H1 (cell line): ENCODE measurements at regions not wholly inside any gene's neighbourhood (a gene's known extent, or its start where the extent isn't known, plus 50 kb on each side); places are given as distances from the start of the nearest gene placed in this dataset.

ENCODE experiments used
- CTCF ChIA-PET: fragments of 300-600 bp; sonication (Branson Sonifier 250); formaldehyde crosslinking; loops from one replicate; lab custom pipeline; 2021; ENCODE audit not compliant: partially characterized antibody; lab: Charles Lee
- POLR2A ChIA-PET: fragments of 300-600 bp; sonication (Branson Sonifier 250); formaldehyde crosslinking; loops from one replicate; lab custom pipeline; 2021; ENCODE audit warnings: inconsistent platforms; ENCODE audit not compliant: partially characterized antibody; lab: Charles Lee
- DNase-seq, 2 experiments: peaks; one replicate each; pipeline versions ENCODE4 v3.0.0 to v3.0.0-alpha.2; 2010 to 2022; ENCODE audit warnings: low spot score in 2 of 2, low read depth in 1 of 2, mixed read lengths in 1 of 2
- FAIRE-seq: peaks from 2 replicates; lab custom pipeline; 2011; peaks lifted over from hg19 to GRCh38; lab: Jason Lieb, UNC
- H2AFZ ChIP-seq: 2 replicates; pipeline ENCODE4 v1.8.1; 2012; ENCODE audit warnings: low read length, inconsistent platforms
- H2AK5ac ChIP-seq: 2 replicates; pipeline ENCODE4 v1.6.1; 2013; ENCODE audit warnings: low read depth, low read length
- H2BK120ac ChIP-seq: replicated peaks from 2 replicates; pipeline ENCODE3; 2013; ENCODE audit warnings: low read depth, low read length, inconsistent platforms
- H2BK12ac ChIP-seq: 2 replicates; pipeline ENCODE4 v1.6.1; 2013; ENCODE audit warnings: low read depth, low read length
- H2BK15ac ChIP-seq: 2 replicates; pipeline ENCODE4 v1.6.1; 2013; ENCODE audit warnings: low read length
- H2BK20ac ChIP-seq: 2 replicates; pipeline ENCODE4 v1.6.1; 2013; ENCODE audit warnings: low read length
- H2BK5ac ChIP-seq: 2 replicates; pipeline ENCODE4 v1.6.1; 2013; ENCODE audit warnings: low read depth, low read length
- H3K14ac ChIP-seq: 2 replicates; pipeline ENCODE4 v1.6.1; 2013; ENCODE audit warnings: inconsistent platforms; ENCODE audit not compliant: insufficient read length
- H3K18ac ChIP-seq: 2 replicates; pipeline ENCODE4 v1.6.1; 2013; ENCODE audit warnings: low read length; ENCODE audit errors: extremely low read depth
- H3K23ac ChIP-seq: 2 replicates; pipeline ENCODE4 v1.6.1; 2013; ENCODE audit warnings: inconsistent platforms; ENCODE audit not compliant: insufficient read length
- H3K23me2 ChIP-seq: 2 replicates; pipeline ENCODE4 v1.6.1; 2013; ENCODE audit warnings: low read depth, low read length
- H3K27ac ChIP-seq: 2 replicates; pipeline ENCODE4 v1.6.1; 2011; ENCODE audit warnings: low read depth, low read length, inconsistent platforms
- H3K27me3 ChIP-seq, 4 experiments: replicated peaks in 1 of 4; 1 replicate in 1 of 4; 2 replicates in 3 of 4; pipeline versions ENCODE4 v1.6.1 to v1.8.1; 2011 to 2013; ENCODE audit warnings: low read length in 3 of 4, mild to moderate bottlenecking in 3 of 4, inconsistent platforms in 2 of 4, mixed read lengths in 2 of 4, moderate library complexity in 1 of 4; ENCODE audit not compliant: control insufficient read depth in 3 of 4, insufficient read depth in 3 of 4; ENCODE audit errors: extremely low read depth in 1 of 4
- H3K36me3 ChIP-seq, 4 experiments: 2 replicates each; pipeline versions ENCODE4 v1.6.1 to v1.8.1; 2011 to 2013; ENCODE audit warnings: mild to moderate bottlenecking in 4 of 4, low read length in 3 of 4, moderate library complexity in 2 of 4, control low read depth in 1 of 4, inconsistent platforms in 1 of 4; ENCODE audit not compliant: insufficient read depth in 4 of 4, control insufficient read depth in 2 of 4
- H3K4ac ChIP-seq: replicated peaks from 2 replicates; pipeline ENCODE3; 2013; ENCODE audit warnings: low read length, low read depth, mixed read lengths, inconsistent platforms; ENCODE audit not compliant: insufficient read length
- H3K4me1 ChIP-seq, 4 experiments: replicated peaks in 1 of 4; 1 replicate in 1 of 4; 2 replicates in 3 of 4; pipeline versions ENCODE4 v1.6.1 to v1.8.1; 2011 to 2013; ENCODE audit warnings: low read length in 3 of 4, inconsistent platforms in 2 of 4, mixed read lengths in 1 of 4; ENCODE audit not compliant: insufficient read depth in 4 of 4, control insufficient read depth in 3 of 4
- H3K4me2 ChIP-seq, 2 experiments: 2 replicates each; pipeline versions ENCODE4 v1.6.1 to v1.8.1; 2011 to 2013; ENCODE audit warnings: low read depth in 2 of 2, low read length in 2 of 2, control low read depth in 1 of 2, inconsistent platforms in 1 of 2, mild to moderate bottlenecking in 1 of 2; ENCODE audit not compliant: insufficient read depth in 1 of 2
- H3K4me3 ChIP-seq, 4 experiments: fragments of 200-600, 300-600 bp in 1 of 4; sonication (generic), shearing (Covaris generic), sonication (Bioruptor Twin) in 1 of 4; 2 replicates each; pipeline versions ENCODE4 v1.5.1 to v1.8.1; 2011 to 2016; ENCODE audit warnings: low read length in 4 of 4, low read depth in 3 of 4, control low read depth in 2 of 4, inconsistent platforms in 2 of 4, mild to moderate bottlenecking in 2 of 4, mixed read lengths in 1 of 4, moderate library complexity in 1 of 4; ENCODE audit not compliant: insufficient read depth in 2 of 4; ENCODE audit errors: extremely low read depth in 1 of 4
- H3K56ac ChIP-seq: replicated peaks from 2 replicates; pipeline ENCODE3; 2013; ENCODE audit warnings: low read depth, mild to moderate bottlenecking, mixed read lengths, low read length, inconsistent platforms; ENCODE audit not compliant: insufficient read length
- H3K79me1 ChIP-seq: 2 replicates; pipeline ENCODE4 v1.6.1; 2013; ENCODE audit warnings: low read depth, low read length, control low read depth
- H3K79me2 ChIP-seq, 2 experiments: 2 replicates each; pipeline versions ENCODE4 v1.6.1 to v1.8.1; 2012 to 2013; ENCODE audit warnings: low read length in 2 of 2, mild to moderate bottlenecking in 2 of 2, inconsistent platforms in 1 of 2; ENCODE audit not compliant: insufficient read depth in 2 of 2, control insufficient read depth in 1 of 2
- H3K9ac ChIP-seq, 4 experiments: replicated peaks in 1 of 4; 1 replicate in 1 of 4; 2 replicates in 3 of 4; pipeline versions ENCODE4 v1.6.1 to v1.8.1; 2011 to 2013; ENCODE audit warnings: low read depth in 3 of 4, low read length in 3 of 4, control low read depth in 2 of 4, mild to moderate bottlenecking in 2 of 4, moderate library complexity in 2 of 4, inconsistent platforms in 1 of 4; ENCODE audit errors: extremely low read depth in 1 of 4
- H3K9me3 ChIP-seq, 2 experiments: 2 replicates each; pipeline versions ENCODE4 v1.6.1 to v1.8.1; 2012 to 2013; ENCODE audit warnings: mild to moderate bottlenecking in 2 of 2, moderate library complexity in 2 of 2, control low read depth in 1 of 2, inconsistent platforms in 1 of 2, low read depth in 1 of 2, low read length in 1 of 2, mixed read lengths in 1 of 2; ENCODE audit not compliant: insufficient read depth in 2 of 2
- H4K20me1 ChIP-seq, 2 experiments: replicated peaks in 1 of 2; 2 replicates each; pipeline versions ENCODE3 to v1.8.1; 2011 to 2013; ENCODE audit warnings: inconsistent platforms in 2 of 2, low read length in 2 of 2, mild to moderate bottlenecking in 1 of 2; ENCODE audit not compliant: insufficient read depth in 2 of 2, control insufficient read depth in 1 of 2
- H4K5ac ChIP-seq: 2 replicates; pipeline ENCODE4 v1.6.1; 2013; ENCODE audit warnings: low read length, low read depth, mixed read lengths, inconsistent platforms; ENCODE audit not compliant: insufficient read length
- H4K8ac ChIP-seq: 2 replicates; pipeline ENCODE4 v1.8.0; 2013; ENCODE audit warnings: mild to moderate bottlenecking, moderate library complexity, low read length, inconsistent platforms; ENCODE audit not compliant: insufficient read depth; ENCODE audit errors: extremely low read depth
- H4K91ac ChIP-seq: replicated peaks from 2 replicates; pipeline ENCODE3; 2013; ENCODE audit warnings: low read length, mixed read lengths, inconsistent platforms; ENCODE audit not compliant: insufficient read length
- ASH2L ChIP-seq: fragments of 200-600, 300-600 bp; sonication (generic); IDR thresholded peaks from one replicate; pipeline ENCODE4 v1.7.1; 2017; ENCODE audit warnings: low read length
- JUN ChIP-seq: IDR thresholded peaks from 2 replicates; pipeline ENCODE4 v1.6.1; 2011; ENCODE audit warnings: low read depth, mild to moderate bottlenecking, improper control_type of control experiment, low read length
- KDM5A ChIP-seq: fragments of 200-600 bp; IDR thresholded peaks from 2 replicates; pipeline ENCODE4 v1.7.1; 2012; ENCODE audit warnings: mild to moderate bottlenecking, low read length, inconsistent platforms, mixed read lengths
- POU5F1 ChIP-seq: IDR thresholded peaks from 2 replicates; pipeline ENCODE4 v1.6.1; 2011; ENCODE audit warnings: low read depth, mild to moderate bottlenecking, low read length, moderate library complexity
- RBBP5 ChIP-seq: IDR thresholded peaks from 2 replicates; pipeline ENCODE4 v1.7.1; 2012; ENCODE audit warnings: low read depth, mild to moderate bottlenecking, inconsistent platforms, low read length, moderate library complexity, borderline replicate concordance
- RFX5 ChIP-seq: IDR thresholded peaks from 2 replicates; pipeline ENCODE4 v1.6.1; 2011; ENCODE audit warnings: low read depth, low read length, improper control_type of control experiment, borderline replicate concordance
- SIX5 ChIP-seq: IDR thresholded peaks from 2 replicates; pipeline ENCODE4 v1.6.1; 2011; ENCODE audit warnings: mild to moderate bottlenecking, low read depth, low read length
- TCF12 ChIP-seq: IDR thresholded peaks from 2 replicates; pipeline ENCODE4 v1.6.1; 2011; ENCODE audit warnings: low read depth, mild to moderate bottlenecking, low read length
- WGBS, 2 experiments: shearing (Covaris generic) in 1 of 2; methylation state at CpG; one replicate each; pipeline versions ENCODE4 v1.1.6 to v1.1.7; 2013 to 2015; ENCODE audit warnings: low lambda C conversion rate in 2 of 2, mixed read lengths in 2 of 2, inconsistent platforms in 1 of 2, low coverage in 1 of 2, missing lambda C conversion rate in 1 of 2; ENCODE audit not compliant: insufficient replicate concordance in 2 of 2, insufficient coverage in 1 of 2, insufficient read length in 1 of 2; ENCODE audit errors: extremely low coverage in 1 of 2, missing lambda C conversion rate in 1 of 2; 5-methylcytosine and 5-hydroxymethylcytosine counted together
- TF ChIP-seq, protein P1 (sequence below): IDR thresholded peaks from 2 replicates; pipeline ENCODE4 v1.6.1; 2012; ENCODE audit warnings: low read length, inconsistent platforms

DNA sequence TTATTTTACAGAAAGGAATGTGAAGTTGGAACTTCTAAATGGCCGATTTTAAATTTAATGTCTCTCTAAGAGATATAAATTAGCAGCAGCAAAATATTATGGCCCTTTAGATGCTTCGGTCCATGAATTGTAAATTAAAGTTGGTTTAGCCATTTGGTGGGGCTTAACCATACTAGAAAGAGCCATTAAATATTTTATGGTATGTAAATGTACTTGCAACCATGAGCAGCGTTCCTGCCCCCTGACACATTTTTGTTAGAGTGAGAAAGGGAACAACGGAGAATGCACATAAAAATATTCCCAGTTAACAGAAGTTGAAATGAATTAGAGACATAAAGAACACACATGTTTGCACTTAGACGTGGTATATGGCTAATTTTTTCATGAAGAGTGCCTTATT lies 237.9 kb downstream of the MYLK4 start:
- Histone ChIP-seq H3K79me1 (no peaks in the 10 kb centered on the region), H2BK5ac (no peak overlapping the region), H3K4me2 (no peak overlapping the region), H4K8ac (no peak overlapping the region), H3K23me2 (no peaks in the 10 kb centered on the region), H2AK5ac (no peak overlapping the region), H3K18ac (no peak overlapping the region), H4K91ac (no peak overlapping the region), H3K79me2 (no peaks in the 10 kb centered on the region; a peak in 1 of 4 replicates), H4K5ac (no peak overlapping the region), H4K20me1 (no peaks in the 10 kb centered on the region), H3K27ac (no peak overlapping the region), H3K4ac (no peak overlapping the region), H2BK120ac (no peak overlapping the region), H3K36me3 (no peaks in the 10 kb centered on the region), H3K56ac (no peak overlapping the region), H3K23ac (no peak overlapping the region), H2BK20ac (no peak overlapping the region), H3K4me3 (no peak overlapping the region), H3K4me1 (no peaks in the 10 kb centered on the region), H3K27me3 (no peaks in the 10 kb centered on the region), H3K9me3 (no peaks in the 10 kb centered on the region; a peak in 1 of 4 replicates), H3K14ac (no peak overlapping the region), H2BK15ac (no peak overlapping the region), H2BK12ac (no peak overlapping the region), H3K9ac (no peak overlapping the region), H2AFZ (no peak overlapping the region)
- ChIA-PET CTCF (no interaction called here), POLR2A (no interaction called here)
- DNase-seq (no peak), FAIRE-seq (no peak)
- WGBS, 2 experiments = 91% methylated on average over 5 of the region's 5 CpGs; no CpG with 5 or more reads in 1 of the 2 experiments
- no peak for TF ChIP-seq ASH2L
- no peak for TF ChIP-seq POU5F1
- TF ChIP-seq SIX5 = no peak
- TF ChIP-seq KDM5A = no peak
- TF ChIP-seq TCF12 = no peak
- TF ChIP-seq RFX5 = no peak
- TF ChIP-seq JUN = no peak
- TF ChIP-seq, protein P1, sequence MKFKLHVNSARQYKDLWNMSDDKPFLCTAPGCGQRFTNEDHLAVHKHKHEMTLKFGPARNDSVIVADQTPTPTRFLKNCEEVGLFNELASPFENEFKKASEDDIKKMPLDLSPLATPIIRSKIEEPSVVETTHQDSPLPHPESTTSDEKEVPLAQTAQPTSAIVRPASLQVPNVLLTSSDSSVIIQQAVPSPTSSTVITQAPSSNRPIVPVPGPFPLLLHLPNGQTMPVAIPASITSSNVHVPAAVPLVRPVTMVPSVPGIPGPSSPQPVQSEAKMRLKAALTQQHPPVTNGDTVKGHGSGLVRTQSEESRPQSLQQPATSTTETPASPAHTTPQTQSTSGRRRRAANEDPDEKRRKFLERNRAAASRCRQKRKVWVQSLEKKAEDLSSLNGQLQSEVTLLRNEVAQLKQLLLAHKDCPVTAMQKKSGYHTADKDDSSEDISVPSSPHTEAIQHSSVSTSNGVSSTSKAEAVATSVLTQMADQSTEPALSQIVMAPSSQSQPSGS = no peak
- TF ChIP-seq RBBP5 = no peak
